ENCODE measurements at regions not wholly inside any gene's neighbourhood (a gene's known extent, or its start where the extent isn't known, plus 50 kb on each side); places are given as distances from the start of the nearest gene placed in this dataset.

- TF ChIP-seq EZH2phosphoT487 (IDR thresholded peaks at IDR 0.05; ENCODE audit: insufficient read depth, low read depth) (no peak), EZH2 (IDR thresholded peaks at IDR 0.05; ENCODE audit: insufficient read depth, poor library complexity, severe bottlenecking) (no peak)
Measured at GRCh38 chr13:85141401-85141800, 657.8 kb downstream of the SLITRK6 start.
